ENCODE measurements at regions not wholly inside any gene's neighbourhood (a gene's known extent, or its start where the extent isn't known, plus 50 kb on each side); places are given as distances from the start of the nearest gene placed in this dataset.

DNA sequence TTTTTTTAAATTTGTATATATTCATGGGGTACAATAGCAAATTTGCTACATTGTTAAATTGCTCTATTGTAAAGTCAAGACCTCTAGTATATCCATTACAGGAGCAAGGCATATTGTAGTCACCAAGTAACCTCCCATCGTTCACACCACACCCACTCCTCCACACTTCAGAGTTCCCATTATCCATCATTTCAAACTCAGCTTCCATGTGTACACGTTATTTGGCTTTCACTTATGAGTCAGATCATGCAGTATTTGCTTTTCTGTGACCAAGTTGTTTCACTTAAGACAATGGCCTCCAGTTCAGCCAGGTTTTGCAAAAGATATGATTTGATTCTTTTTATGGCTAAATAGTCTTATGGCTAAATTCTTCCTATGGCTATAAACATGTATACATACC, 2614.2 kb downstream of the PCDH7 start:
- TF ChIP-seq POLR2A (IDR thresholded peaks at IDR 0.05; ENCODE audit: low read depth, low read length) = no peak

DNA sequence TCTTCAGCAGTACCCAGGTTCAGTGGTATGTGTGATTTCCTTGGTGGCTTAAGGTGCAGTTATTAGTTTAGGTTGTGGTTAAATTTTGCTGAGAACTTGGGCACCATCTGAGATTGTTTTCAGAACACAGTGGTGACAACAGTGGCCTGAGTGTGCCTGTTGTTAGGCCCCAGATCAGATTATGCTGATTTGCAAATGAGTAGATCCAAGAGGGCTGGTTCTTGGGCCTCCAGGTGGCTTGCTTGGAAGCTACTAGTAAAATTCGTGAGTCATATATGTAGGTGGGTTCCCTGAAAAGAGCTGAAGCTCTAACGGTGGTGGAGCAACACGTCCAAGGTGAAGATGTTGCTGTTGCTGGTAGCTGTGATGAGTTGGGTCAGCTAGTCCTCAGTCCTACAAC, 2619.6 kb downstream of the PCDH7 start:
- TF ChIP-seq POLR2A (IDR thresholded peaks at IDR 0.05; ENCODE audit: low read depth, low read length) = no peak
- DNase-seq (ENCODE audit: insufficient read length, low spot score) (no peak), FAIRE-seq (no peak)

More for the DNA sequence above, 2614.2 kb downstream of the PCDH7 start:
- DNase-seq (ENCODE audit: insufficient read length, low spot score) (no peak), FAIRE-seq (no peak)

DNA sequence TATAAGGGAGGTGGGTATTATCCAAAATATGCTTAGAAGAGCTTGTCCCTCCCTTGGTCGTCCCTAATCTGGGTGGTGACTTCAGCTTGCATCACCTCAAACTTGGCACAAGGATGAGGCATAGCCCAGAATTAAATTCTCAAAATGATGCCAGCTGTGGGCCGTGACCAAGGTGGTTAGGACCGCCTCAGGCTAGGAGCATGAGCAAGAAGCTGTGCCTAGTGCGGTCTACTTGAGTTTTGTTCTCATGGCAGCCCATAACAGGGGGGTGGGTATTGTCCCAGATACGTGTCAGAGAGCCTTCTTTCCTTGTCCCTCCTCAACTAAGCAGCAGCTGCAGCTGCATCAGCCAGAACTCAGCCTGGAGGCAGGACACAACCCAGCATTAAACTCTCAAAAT, 2620.0 kb downstream of the PCDH7 start:
- no peak for DNase-seq (ENCODE audit: insufficient read length, low spot score)
- FAIRE-seq = no peak

DNA sequence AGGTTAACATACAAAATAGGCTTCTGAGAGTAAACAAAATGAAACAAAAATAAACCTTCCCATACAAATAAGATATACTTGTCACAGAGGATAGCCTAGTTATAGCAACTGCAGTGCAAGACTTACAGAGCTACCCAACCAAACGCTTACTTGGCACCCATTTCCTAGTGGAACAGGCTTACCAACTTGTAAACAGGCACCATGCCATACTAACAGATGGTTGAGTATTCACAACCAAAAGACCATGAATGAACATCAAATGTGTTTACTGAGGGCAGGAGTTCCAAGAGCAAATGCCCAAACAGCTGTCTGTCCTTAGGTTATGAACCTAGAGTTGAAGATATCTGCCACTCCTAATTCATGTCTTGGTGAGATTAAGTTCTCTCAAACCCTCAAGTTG, 2629.2 kb downstream of the PCDH7 start:
- no peak for DNase-seq (ENCODE audit: insufficient read length, low spot score)
- no peak for FAIRE-seq
- no peak for TF ChIP-seq POLR2A (IDR thresholded peaks at IDR 0.05; ENCODE audit: low read depth, low read length)

More for the DNA sequence above, 2620.0 kb downstream of the PCDH7 start:
- TF ChIP-seq POLR2A (IDR thresholded peaks at IDR 0.05; ENCODE audit: low read depth, low read length) = no peak

DNA sequence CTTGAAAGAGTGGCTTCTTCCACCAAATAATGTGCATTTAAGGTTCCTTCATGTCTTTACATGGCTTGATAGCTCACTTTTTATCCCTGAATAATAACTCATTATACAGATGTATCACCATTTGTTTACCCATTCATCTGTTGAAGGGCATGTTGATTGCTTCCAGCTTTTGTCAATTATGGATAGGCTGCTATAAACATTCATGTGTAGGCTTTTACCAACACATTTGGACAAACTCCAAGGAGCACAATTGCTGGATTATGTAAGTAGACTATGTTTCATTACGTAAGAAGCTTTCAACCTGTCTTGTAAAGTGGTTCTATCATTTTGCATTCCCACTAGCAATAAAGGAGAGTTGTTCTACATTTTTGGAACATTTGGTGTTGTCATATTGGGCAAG, 2637.0 kb downstream of the PCDH7 start:
- no peak for TF ChIP-seq POLR2A (IDR thresholded peaks at IDR 0.05; ENCODE audit: low read depth, low read length)
- no peak for FAIRE-seq
- DNase-seq (ENCODE audit: insufficient read length, low spot score) = no peak

DNA sequence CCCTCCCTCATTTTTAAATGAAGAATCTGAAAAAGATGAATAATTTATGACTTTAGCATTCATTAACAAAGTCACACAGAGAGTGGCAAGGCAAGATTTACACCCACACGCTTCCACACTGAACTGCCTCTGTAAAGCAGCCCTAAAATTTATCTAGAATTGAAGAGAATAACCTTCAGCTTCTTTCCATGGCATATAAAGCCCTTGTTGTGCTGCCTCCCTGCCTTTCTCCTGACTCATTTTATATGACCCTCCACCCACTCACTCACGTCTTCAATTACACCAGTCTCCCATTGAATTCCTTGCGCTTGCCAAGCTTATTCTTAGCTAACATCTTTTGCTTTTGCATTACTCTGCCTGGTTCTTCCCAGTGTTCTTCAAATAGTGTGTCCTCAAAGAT, 2649.3 kb downstream of the PCDH7 start:
- DNase-seq (ENCODE audit: insufficient read length, low spot score) (no peak), FAIRE-seq (no peak)
- no peak for TF ChIP-seq POLR2A (IDR thresholded peaks at IDR 0.05; ENCODE audit: low read depth, low read length)

DNA sequence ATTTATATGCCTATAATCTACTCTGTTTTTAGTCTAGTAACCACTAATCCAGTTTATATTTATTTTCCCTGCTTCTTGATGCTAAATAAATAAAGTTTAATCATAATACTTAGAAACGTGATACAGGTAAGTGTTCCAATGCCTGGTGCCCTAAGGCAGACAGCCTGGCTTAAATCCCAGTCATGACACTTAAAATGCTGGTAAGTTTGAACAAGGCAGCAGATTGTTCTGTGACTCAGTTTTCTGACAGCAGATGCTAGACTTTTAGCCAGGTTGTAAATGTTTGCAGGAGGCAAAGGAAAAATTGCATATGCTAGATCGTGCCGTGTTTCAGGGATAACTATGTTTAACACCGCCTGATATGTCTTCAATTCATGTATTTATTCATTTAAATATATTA, 2661.6 kb downstream of the PCDH7 start:
- FAIRE-seq = no peak
- DNase-seq (ENCODE audit: insufficient read length, low spot score) = no peak

DNA sequence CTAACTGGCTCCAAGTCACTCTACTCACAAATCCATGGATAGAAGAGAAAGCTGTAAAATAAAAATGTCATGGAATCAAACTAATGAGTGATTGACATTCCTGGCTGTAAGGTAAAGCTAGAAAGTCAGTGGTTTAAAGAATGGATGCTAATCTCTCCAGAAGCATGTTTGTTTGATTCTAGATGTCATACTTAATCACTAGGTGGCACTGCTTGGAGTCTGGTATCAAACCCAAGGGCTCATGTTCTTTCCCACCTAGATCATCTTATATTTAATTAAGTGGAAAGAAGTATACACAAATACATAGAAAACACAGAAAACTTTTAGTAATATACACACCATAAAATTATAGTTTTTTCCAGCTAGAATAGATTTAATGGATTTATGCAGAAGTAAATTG, 2666.6 kb downstream of the PCDH7 start:
- FAIRE-seq = no peak
- no peak for TF ChIP-seq POLR2A (IDR thresholded peaks at IDR 0.05; ENCODE audit: low read depth, low read length)
- no peak for DNase-seq (ENCODE audit: insufficient read length, low spot score)

More for the DNA sequence above, 2661.6 kb downstream of the PCDH7 start:
- TF ChIP-seq POLR2A (IDR thresholded peaks at IDR 0.05; ENCODE audit: low read depth, low read length) = no peak

DNA sequence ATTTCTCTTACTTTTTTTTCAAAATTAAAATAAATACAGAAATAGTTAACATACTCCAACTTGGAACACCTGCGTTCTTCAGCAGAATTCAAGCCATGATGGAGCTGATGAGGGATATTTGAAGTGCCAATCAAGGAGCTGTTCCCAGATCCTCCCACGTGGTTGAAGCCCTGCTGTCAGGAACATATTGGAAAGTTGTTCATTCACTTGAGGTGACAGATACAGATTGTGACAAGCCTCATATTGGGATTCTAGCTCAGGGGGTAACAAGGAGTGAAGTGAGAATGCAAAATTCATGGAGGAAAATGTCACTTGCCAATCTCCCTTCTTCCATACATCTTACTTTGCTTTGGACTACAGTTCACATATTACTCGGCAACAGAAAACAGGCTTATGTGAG, 2670.8 kb downstream of the PCDH7 start:
- FAIRE-seq (no peak), DNase-seq (ENCODE audit: insufficient read length, low spot score) (no peak)
- no peak for TF ChIP-seq POLR2A (IDR thresholded peaks at IDR 0.05; ENCODE audit: low read depth, low read length)

DNA sequence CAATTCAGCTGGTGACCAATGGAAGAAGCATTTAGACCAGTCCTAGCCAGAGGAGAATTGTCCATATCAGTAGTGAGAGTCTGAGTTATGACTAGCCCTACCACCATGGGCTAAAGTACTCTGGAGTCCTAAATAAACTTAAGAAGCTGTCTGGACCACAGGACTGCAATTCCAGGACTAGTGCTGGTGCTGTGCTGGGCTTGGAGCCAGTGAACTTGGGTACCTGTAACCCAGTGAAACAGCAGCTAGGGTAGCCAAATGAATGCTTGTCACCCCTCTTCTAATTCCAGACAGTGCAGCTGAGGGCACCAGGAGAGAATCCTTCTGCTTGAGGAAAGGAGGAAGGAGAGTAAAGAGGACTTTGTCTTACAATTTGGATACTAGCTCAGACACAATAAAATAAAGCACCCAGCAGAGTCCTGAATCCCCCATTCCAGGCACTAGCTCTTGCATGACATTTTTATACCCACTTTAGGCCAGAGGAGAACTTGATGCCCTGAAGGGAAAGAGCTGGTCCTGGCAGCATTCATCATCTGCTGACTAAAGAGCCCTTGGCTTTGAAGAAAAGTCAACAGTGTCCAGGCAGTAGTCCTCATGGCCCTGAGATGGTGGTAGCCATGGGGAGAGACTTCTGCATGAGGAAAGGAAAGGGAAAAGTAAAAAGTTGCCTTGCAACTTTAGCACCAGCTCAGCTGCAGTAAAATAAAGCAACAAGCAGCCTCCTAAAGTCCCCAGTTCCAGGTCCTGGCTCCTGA, 2675.7 kb downstream of the PCDH7 start:
- TF ChIP-seq POLR2A (IDR thresholded peaks at IDR 0.05; ENCODE audit: low read depth, low read length) = no peak
- no peak for DNase-seq (ENCODE audit: insufficient read length, low spot score)
- no peak for FAIRE-seq

DNA sequence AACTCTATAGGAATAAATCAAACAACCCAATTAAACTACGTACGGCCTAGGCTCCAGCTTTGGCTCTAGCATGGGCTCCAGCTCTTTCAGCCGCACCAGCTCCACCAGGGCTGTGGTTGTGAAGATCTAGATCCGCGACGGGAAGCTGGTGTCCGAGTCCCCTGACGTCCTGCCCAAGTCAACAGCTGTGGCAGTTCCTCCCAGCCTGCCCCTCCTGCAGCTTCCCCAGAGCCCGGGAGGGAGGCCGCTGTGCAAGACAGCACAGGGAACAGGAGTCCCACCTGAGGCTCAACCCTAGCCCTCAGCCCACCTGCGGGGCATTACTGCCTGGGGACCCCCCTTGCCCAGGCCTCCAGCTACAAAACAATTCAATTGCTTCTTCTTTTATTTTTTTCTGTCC, 2680.3 kb downstream of the PCDH7 start:
- TF ChIP-seq POLR2A (IDR thresholded peaks at IDR 0.05; ENCODE audit: low read depth, low read length) = no peak
- no peak for FAIRE-seq

DNA sequence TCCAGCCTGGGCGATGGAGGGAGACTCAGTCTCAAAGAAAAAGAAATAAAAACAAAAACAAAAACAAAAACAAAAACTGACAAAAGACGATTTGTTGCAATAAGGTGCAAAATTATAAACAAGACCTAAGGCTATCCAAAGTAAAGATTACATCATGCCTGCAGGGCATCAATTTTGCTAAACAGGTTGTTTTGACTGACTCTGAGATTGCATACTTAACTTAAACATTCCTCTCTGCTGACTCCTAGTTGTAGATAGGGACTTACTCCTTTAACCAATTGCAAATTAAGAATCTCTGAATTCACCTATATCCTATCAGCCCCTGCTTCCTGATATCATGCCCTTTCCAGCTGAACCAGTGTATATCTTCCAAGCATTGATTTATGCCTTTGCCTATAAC, 2687.3 kb downstream of the PCDH7 start:
- no peak for FAIRE-seq
- TF ChIP-seq POLR2A (IDR thresholded peaks at IDR 0.05; ENCODE audit: low read depth, low read length) = no peak
- no peak for DNase-seq (ENCODE audit: insufficient read length, low spot score)

More for the DNA sequence above, 2680.3 kb downstream of the PCDH7 start:
- DNase-seq (ENCODE audit: insufficient read length, low spot score) = no peak

DNA sequence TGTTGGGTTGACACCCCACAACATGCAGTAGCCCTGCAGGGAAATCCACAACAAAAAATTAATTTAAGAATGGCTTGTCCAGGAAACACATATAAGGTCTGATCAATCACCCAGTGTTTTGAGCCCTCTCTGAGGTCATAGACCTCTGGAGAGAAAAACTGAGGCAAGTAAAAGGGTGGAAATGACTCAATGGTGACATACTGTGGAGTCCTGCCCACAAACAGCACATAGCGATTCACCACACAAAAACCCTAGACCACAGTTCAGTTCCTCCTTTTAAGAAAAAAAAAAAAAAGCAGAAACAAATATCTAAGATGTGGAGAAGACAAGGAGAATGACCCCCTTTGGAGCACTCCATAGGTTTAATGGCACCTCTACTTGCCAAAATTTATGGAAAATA, 2691.0 kb downstream of the PCDH7 start:
- DNase-seq (ENCODE audit: insufficient read length, low spot score) (no peak), FAIRE-seq (peak; percentile 58)
- TF ChIP-seq POLR2A (IDR thresholded peaks at IDR 0.05; ENCODE audit: low read depth, low read length) = no peak

DNA sequence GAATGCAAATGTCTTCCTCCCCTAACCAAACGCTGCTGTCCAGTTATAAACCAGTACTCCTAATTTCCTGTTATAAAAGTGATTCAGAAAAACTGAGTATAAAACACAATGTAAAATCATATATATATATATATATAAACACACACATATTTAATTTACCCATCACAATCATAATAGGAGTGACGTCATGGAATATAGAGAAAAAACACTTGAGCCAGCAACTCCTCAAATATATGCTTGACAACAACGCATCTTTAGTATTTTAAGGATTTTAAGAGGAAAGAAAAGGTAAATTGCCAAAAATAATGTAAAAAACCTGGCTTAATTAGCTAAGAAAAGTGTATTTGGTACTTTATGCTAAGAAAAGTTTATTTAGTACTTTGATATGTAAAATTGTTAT, 2701.7 kb downstream of the PCDH7 start:
- FAIRE-seq = no peak
- no peak for TF ChIP-seq POLR2A (IDR thresholded peaks at IDR 0.05; ENCODE audit: low read depth, low read length)
- no peak for DNase-seq (ENCODE audit: insufficient read length, low spot score)

DNA sequence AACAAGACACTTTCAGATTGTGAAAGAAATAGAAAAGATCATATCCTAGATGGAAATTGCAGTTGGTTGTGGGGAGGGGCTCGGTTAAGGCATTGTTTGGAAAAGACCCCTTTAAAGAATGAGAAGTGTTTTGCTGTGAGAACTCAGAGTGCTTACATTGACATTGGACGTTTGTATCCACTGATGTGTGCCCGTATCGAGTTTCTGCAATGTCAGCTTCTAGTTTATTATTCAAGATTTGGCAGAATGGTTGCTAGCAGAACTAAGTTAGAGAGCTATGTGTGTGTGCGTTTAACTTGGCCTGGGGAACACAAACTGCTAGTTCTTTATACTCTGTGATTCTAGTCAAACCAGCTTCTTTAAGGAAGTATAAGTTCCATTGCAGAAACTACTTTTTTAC, 2702.5 kb downstream of the PCDH7 start:
- no peak for TF ChIP-seq POLR2A (IDR thresholded peaks at IDR 0.05; ENCODE audit: low read depth, low read length)
- no peak for DNase-seq (ENCODE audit: insufficient read length, low spot score)
- FAIRE-seq = no peak

Measured in H54 (cell line).